HL-60 (cell line): ENCODE measurements at regions not wholly inside any gene's neighbourhood (a gene's known extent, or its start where the extent isn't known, plus 50 kb on each side); places are given as distances from the start of the nearest gene placed in this dataset.

Experiments
- CTCF ChIP-seq: IDR thresholded peaks from one replicate; pipeline ENCODE4 v1.5.1; 2011; ENCODE audit warnings: low read length, control low read depth, inconsistent platforms; ENCODE audit not compliant: insufficient read depth
- GABPA ChIP-seq: IDR thresholded peaks from 2 replicates; pipeline ENCODE4 v1.6.1; 2012; ENCODE audit warnings: low read depth
- POLR2AphosphoS5 ChIP-seq: IDR thresholded peaks from 2 replicates; pipeline ENCODE4 v1.6.1; 2012; ENCODE audit warnings: low read depth
- SPI1 ChIP-seq: IDR thresholded peaks from 2 replicates; pipeline ENCODE4 v1.6.1; 2012; ENCODE audit warnings: low read depth, mild to moderate bottlenecking, borderline replicate concordance

GRCh38 chr2:355773-356172 is 67.9 kb upstream of the ALKAL2 start:
- no peak for TF ChIP-seq CTCF
- TF ChIP-seq POLR2AphosphoS5: no peak
- TF ChIP-seq GABPA: no peak
- no peak for TF ChIP-seq SPI1
